ENCODE measurements at regions not wholly inside any gene's neighbourhood (a gene's known extent, or its start where the extent isn't known, plus 50 kb on each side); places are given as distances from the start of the nearest gene placed in this dataset.

GRCh38 chrX:146581981-146582712 is 227.4 kb upstream of the CXorf51B start:
- H3K36me3 ChIP-seq (ENCODE audit: control insufficient read depth in 2 of 2, insufficient read depth in 2 of 2, low read length in 1 of 2), result no peaks in the 10 kb centered on the region
- H3K9me3 ChIP-seq (replicated peaks; ENCODE audit: control insufficient read depth, insufficient read depth, low read length), result no peaks in the 10 kb centered on the region
- FAIRE-seq (no peak), ATAC-seq (no peak), DNase-seq (ENCODE audit: low read depth, low spot score) (no peak)
- no peaks in the 10 kb centered on the region for H3K79me2 ChIP-seq (ENCODE audit: control insufficient read depth, insufficient read depth, low read length)
- H3K4me1 ChIP-seq (ENCODE audit: control insufficient read depth, insufficient read depth, low read length), result no peaks in the 10 kb centered on the region
- in situ Hi-C loops (cut with MboI), result no loop called here
- ChIA-PET POLR2A (no interaction called here), SMC1A (ENCODE audit: uncharacterized antibody, unreplicated experiment) (no interaction called here), RAD21 (ENCODE audit: unreplicated experiment) (no interaction called here), CTCF (no interaction called here)
- 23% methylated on average over 5 of the region's 5 CpGs for WGBS (ENCODE audit: insufficient coverage, insufficient replicate concordance, low lambda C conversion rate, missing lambda C conversion rate)
- H2AFZ ChIP-seq (ENCODE audit: control insufficient read depth, low read depth, low read length), result no peak overlapping the region
- H3K9ac ChIP-seq (ENCODE audit: control insufficient read depth, insufficient read depth, low read length), result no peak overlapping the region
- H4K20me1 ChIP-seq (ENCODE audit: control insufficient read depth, insufficient read depth), result no peaks in the 10 kb centered on the region
- intact Hi-C loops (cut with micrococcal nuclease; ENCODE audit: unreplicated experiment), result no loop called here
- no peak overlapping the region for H3K4me2 ChIP-seq (ENCODE audit: control insufficient read depth, insufficient read depth)
- no peak overlapping the region for H3K27ac ChIP-seq (ENCODE audit: control insufficient read depth, insufficient read depth)
- no peaks in the 10 kb centered on the region for H3K27me3 ChIP-seq (replicated peaks in 1 of 2; ENCODE audit: control insufficient read depth in 2 of 2, insufficient read depth in 2 of 2, low read length in 1 of 2)
- no TSS peak for BruUV-seq (replicated peaks)
- no peak overlapping the region for H3K4me3 ChIP-seq
- TF ChIP-seq EZH2 (IDR thresholded peaks at IDR 0.05; ENCODE audit: borderline replicate concordance, control insufficient read depth, low read depth, low read length), result no peak
- no peak for TF ChIP-seq ZNF592 (IDR thresholded peaks at IDR 0.05)
- no peak for TF ChIP-seq GABPA (IDR thresholded peaks at IDR 0.05; ENCODE audit: low read depth)
- no peak for TF ChIP-seq STAT3 (IDR thresholded peaks at IDR 0.05; ENCODE audit: low read depth, low read length)
- no peak for TF ChIP-seq NFYA (IDR thresholded peaks at IDR 0.05; ENCODE audit: borderline replicate concordance, low read depth, low read length)
- TF ChIP-seq ATF2 (IDR thresholded peaks at IDR 0.05; ENCODE audit: low read length), result no peak
- no peak for TF ChIP-seq KDM1A (IDR thresholded peaks at IDR 0.05; ENCODE audit: borderline replicate concordance)
- TF ChIP-seq WRNIP1 (IDR thresholded peaks at IDR 0.05; ENCODE audit: borderline replicate concordance, low read depth, low read length), result no peak
- no peak for TF ChIP-seq CEBPZ (IDR thresholded peaks at IDR 0.05; ENCODE audit: low read depth, low read length)

Measured in GM12878 (cell line).